Calu3 (cell line): ENCODE measurements at regions not wholly inside any gene's neighbourhood (a gene's known extent, or its start where the extent isn't known, plus 50 kb on each side); places are given as distances from the start of the nearest gene placed in this dataset.

Source experiments
- BruUV-seq: library from RNA; stranded (reverse); fragments of 400-500 nt; replicated peaks from 2 replicates; lab custom pipeline; 2021; lab: Mats Ljungman, UMichigan
- CTCF ChIA-PET: fragments of 300-600 bp; sonication (Branson Sonifier 250); formaldehyde crosslinking; loops from one replicate; lab custom pipeline; 2022; ENCODE audit warnings: antibody characterized with exemption; lab: Charles Lee
- DNase-seq: peaks from one replicate; pipeline ENCODE4 v3.0.0; 2022
- H3K27ac Mint-ChIP-seq: one replicate; pipeline ENCODE4 v1.8.0; 2022; ENCODE audit warnings: mixed read lengths; ENCODE audit not compliant: unreplicated experiment
- H3K27me3 Mint-ChIP-seq: one replicate; pipeline ENCODE4 v1.8.0; 2022; ENCODE audit warnings: mixed read lengths; ENCODE audit not compliant: unreplicated experiment
- H3K36me3 Mint-ChIP-seq: one replicate; pipeline ENCODE4 v1.8.0; 2022; ENCODE audit warnings: mild to moderate bottlenecking, moderate library complexity, mixed read lengths; ENCODE audit not compliant: insufficient read depth, unreplicated experiment
- H3K4me1 Mint-ChIP-seq: one replicate; pipeline ENCODE4 v1.8.0; 2022; ENCODE audit warnings: mild to moderate bottlenecking, low read depth, mixed read lengths; ENCODE audit not compliant: unreplicated experiment
- H3K4me3 Mint-ChIP-seq: one replicate; pipeline ENCODE4 v1.8.0; 2022; ENCODE audit warnings: mild to moderate bottlenecking, low read depth, moderate library complexity, mixed read lengths; ENCODE audit not compliant: unreplicated experiment
- H3K9me3 Mint-ChIP-seq: one replicate; pipeline ENCODE4 v1.8.0; 2022; ENCODE audit warnings: low read depth, mixed read lengths; ENCODE audit not compliant: unreplicated experiment
- CTCF ChIP-seq: fragments of 200-600 bp; IDR thresholded peaks from one replicate; pipeline ENCODE4 v1.8.0; 2022; ENCODE audit warnings: antibody characterized with exemption; ENCODE audit not compliant: unreplicated experiment
- intact Hi-C: fragments of 100-400 bp; cut with micrococcal nuclease; formaldehyde crosslinking; loops from one replicate; pipeline ENCODE4 v1.10.0; 2022; ENCODE audit not compliant: unreplicated experiment

- no TSS peak for BruUV-seq
- Mint-ChIP-seq H3K4me1 (peaks cover 37% of the 10 kb centered on the region), H3K4me3 (no peak overlapping the region), H3K27ac (no peak overlapping the region), H3K27me3 (no peaks in the 10 kb centered on the region), H3K9me3 (no peaks in the 10 kb centered on the region), H3K36me3 (peaks cover 5% of the 10 kb centered on the region)
- TF ChIP-seq CTCF, result no peak
- intact Hi-C loops, result loop anchor here (5.0 to 10.0 kb wide), 2 partner anchors 130 to 208 kb away; partner anchors contain the start of gene GLI2
- no peak for DNase-seq
- CTCF ChIA-PET, result interaction anchor here (1.0 kb wide), 1 partner anchor 13 kb away, joined by 3 read pairs; no protein-coding TSS in a partner anchor
These were observed 209.4 kb downstream of the GLI2 start for GRCh38 chr2:120945091-120945490.

GRCh38 chr2:120945832-120946499 is 210.3 kb downstream of the GLI2 start:
- Mint-ChIP-seq H3K36me3 (peaks cover 5% of the 10 kb centered on the region), H3K27ac (no peak overlapping the region), H3K9me3 (no peaks in the 10 kb centered on the region), H3K4me3 (no peak overlapping the region), H3K4me1 (peaks cover 36% of the 10 kb centered on the region), H3K27me3 (no peaks in the 10 kb centered on the region)
- BruUV-seq, result no TSS peak
- CTCF ChIA-PET, result interaction anchor here (1.0 kb wide), 2 partner anchors 12 to 34 kb away, joined by 3 read pairs; no protein-coding TSS in a partner anchor
- no peak for TF ChIP-seq CTCF
- intact Hi-C loops, result loop anchor here (5.0 to 10.0 kb wide), 2 partner anchors 129 to 209 kb away; partner anchors contain the start of gene GLI2
- DNase-seq, result no peak

- H3K27me3 Mint-ChIP-seq, result no peaks in the 10 kb centered on the region
- CTCF ChIA-PET, result no interaction called here
- no peaks in the 10 kb centered on the region for H3K9me3 Mint-ChIP-seq
- H3K4me1 Mint-ChIP-seq, result peaks cover 33% of the 10 kb centered on the region
- intact Hi-C loops, result loop anchor here (5.0 to 10.0 kb wide), 2 partner anchors 127 to 210 kb away; partner anchors contain the start of gene GLI2
- DNase-seq, result no peak
- no peak overlapping the region for H3K27ac Mint-ChIP-seq
- no peak for TF ChIP-seq CTCF
- H3K36me3 Mint-ChIP-seq, result no peaks in the 10 kb centered on the region
- H3K4me3 Mint-ChIP-seq, result no peak overlapping the region
- BruUV-seq, result no TSS peak
These were observed 211.7 kb downstream of the GLI2 start for GRCh38 chr2:120947327-120947726.

GRCh38 chr2:120947982-120948661 is 212.5 kb downstream of the GLI2 start:
- Mint-ChIP-seq H3K4me1 (peaks cover 25% of the 10 kb centered on the region), H3K27ac (no peak overlapping the region), H3K9me3 (no peaks in the 10 kb centered on the region), H3K27me3 (no peaks in the 10 kb centered on the region), H3K36me3 (no peaks in the 10 kb centered on the region), H3K4me3 (no peak overlapping the region)
- intact Hi-C loops, result loop anchor here (5.0 to 10.0 kb wide), 2 partner anchors 127 to 211 kb away; partner anchors contain the start of gene GLI2
- DNase-seq, result no peak
- no peak for TF ChIP-seq CTCF
- CTCF ChIA-PET, result interaction anchor here (1.4 to 1.5 kb wide), 2 partner anchors 115 to 211 kb away, joined by 7 read pairs; no protein-coding TSS in a partner anchor
- no TSS peak for BruUV-seq
